GM18951 (cell line): ENCODE measurements at regions not wholly inside any gene's neighbourhood (a gene's known extent, or its start where the extent isn't known, plus 50 kb on each side); places are given as distances from the start of the nearest gene placed in this dataset.
"Not testable (repeated sequence)": the region's sequence is repeated elsewhere in the genome, so short reads cannot be mapped to it uniquely, and the experiment has no call there.

ENCODE experiments used
- POLR2A ChIP-seq: IDR thresholded peaks from 4 replicates; pipeline ENCODE4 v1.6.1; 2011; ENCODE audit warnings: mild to moderate bottlenecking; ENCODE audit not compliant: insufficient read length, insufficient read depth; ENCODE audit errors: extremely low read depth
- in situ Hi-C: fragments of 300-500 bp; cut with MboI; formaldehyde crosslinking; loops from one replicate; pipeline ENCODE4 v1.12.0; 2022; ENCODE audit warnings: low sequenced_read_pairs, mixed read lengths, inconsistent platforms; ENCODE audit not compliant: unreplicated experiment

- in situ Hi-C loops, result no loop called here
- no peak for TF ChIP-seq POLR2A
Measured at GRCh38 chr18:22702806-22703205, 230.3 kb upstream of the RBBP8 start.

GRCh38 chr18:22703883-22704585, 229.1 kb upstream of the RBBP8 start:
- in situ Hi-C loops, result no loop called here
- TF ChIP-seq POLR2A, result no peak

GRCh38 chr18:22704586-22704918, 228.6 kb upstream of the RBBP8 start:
- no peak for TF ChIP-seq POLR2A
- in situ Hi-C loops, result no loop called here

- in situ Hi-C loops, result no loop called here
- TF ChIP-seq POLR2A, result no peak
Measured at GRCh38 chr18:22705328-22705727, 227.8 kb upstream of the RBBP8 start.

GRCh38 chr18:22706025-22706424, 227.1 kb upstream of the RBBP8 start:
- in situ Hi-C loops, result not testable (repeated sequence)

GRCh38 chr18:22709288-22710060, 223.7 kb upstream of the RBBP8 start:
- no peak for TF ChIP-seq POLR2A
- in situ Hi-C loops, result no loop called here

- no peak for TF ChIP-seq POLR2A
- in situ Hi-C loops, result no loop called here
Measured at GRCh38 chr18:22710673-22711191, 222.4 kb upstream of the RBBP8 start.

- in situ Hi-C loops, result no loop called here
- no peak for TF ChIP-seq POLR2A
Measured at GRCh38 chr18:22711192-22711685, 221.9 kb upstream of the RBBP8 start.

- in situ Hi-C loops, result no loop called here
- TF ChIP-seq POLR2A, result no peak
Measured at GRCh38 chr18:22713511-22713910, 219.6 kb upstream of the RBBP8 start.

- in situ Hi-C loops, result not testable (repeated sequence)
Measured at GRCh38 chr18:22717536-22717935, 215.6 kb upstream of the RBBP8 start.

- in situ Hi-C loops, result no loop called here
- TF ChIP-seq POLR2A, result no peak
Measured at GRCh38 chr18:22723221-22723620, 209.9 kb upstream of the RBBP8 start.

GRCh38 chr18:22723773-22724172, 209.4 kb upstream of the RBBP8 start:
- TF ChIP-seq POLR2A, result no peak
- in situ Hi-C loops, result no loop called here

GRCh38 chr18:22726469-22726868, 206.7 kb upstream of the RBBP8 start:
- TF ChIP-seq POLR2A, result no peak
- in situ Hi-C loops, result no loop called here

- in situ Hi-C loops, result no loop called here
- no peak for TF ChIP-seq POLR2A
Measured at GRCh38 chr18:22728016-22728415, 205.1 kb upstream of the RBBP8 start.

- TF ChIP-seq POLR2A, result no peak
- in situ Hi-C loops, result no loop called here
Measured at GRCh38 chr18:22728481-22729105, 204.5 kb upstream of the RBBP8 start.
